HEK293T (cell line): ENCODE measurements at regions not wholly inside any gene's neighbourhood (a gene's known extent, or its start where the extent isn't known, plus 50 kb on each side); places are given as distances from the start of the nearest gene placed in this dataset.

Experiments used
- CTCF ChIA-PET: fragments of 350-600 bp; formaldehyde crosslinking; extraction: SDS; loops from one replicate; lab custom pipeline; 2021; ENCODE audit warnings: antibody characterized with exemption, inconsistent platforms; lab: Yijun Ruan, JAX
- POLR2A ChIA-PET: fragments of 350-600 bp; formaldehyde crosslinking; extraction: SDS; loops from one replicate; lab custom pipeline; 2020; ENCODE audit warnings: antibody characterized with exemption, inconsistent platforms; lab: Yijun Ruan, JAX
- DNase-seq: peaks from one replicate; pipeline ENCODE4 v3.0.0; 2012; ENCODE audit warnings: mixed read lengths; ENCODE audit errors: extremely low spot score
- ARNT ChIP-seq: fragments of 450-650 bp; IDR thresholded peaks from 2 replicates; pipeline ENCODE4 v1.6.1; 2017; ENCODE audit warnings: mild to moderate bottlenecking
- BHLHE40 ChIP-seq: fragments of 450-650 bp; IDR thresholded peaks from 2 replicates; pipeline ENCODE4 v1.6.1; 2016; ENCODE audit warnings: mild to moderate bottlenecking, moderate library complexity, borderline replicate concordance
- CTBP1 ChIP-seq: fragments of 450-650 bp; IDR thresholded peaks from 2 replicates; pipeline ENCODE4 v1.6.1; 2016; ENCODE audit warnings: borderline replicate concordance
- ELF4 ChIP-seq: fragments of 450-650 bp; IDR thresholded peaks from 2 replicates; pipeline ENCODE4 v1.6.1; 2017; ENCODE audit warnings: antibody characterized with exemption
- FOXA1 ChIP-seq: fragments of 450-650 bp; IDR thresholded peaks from 2 replicates; pipeline ENCODE4 v1.6.1; 2016; ENCODE audit warnings: mild to moderate bottlenecking
- FOXK2 ChIP-seq: fragments of 450-650 bp; IDR thresholded peaks from 2 replicates; pipeline ENCODE4 v1.6.1; 2016; ENCODE audit warnings: mild to moderate bottlenecking
- FOXM1 ChIP-seq: fragments of 450-650 bp; IDR thresholded peaks from 2 replicates; pipeline ENCODE4 v1.6.1; 2017; ENCODE audit warnings: mild to moderate bottlenecking, borderline replicate concordance
- HDGF ChIP-seq: fragments of 450-650 bp; IDR thresholded peaks from 2 replicates; pipeline ENCODE4 v1.6.1; 2017; ENCODE audit warnings: antibody characterized with exemption, borderline replicate concordance
- L3MBTL2 ChIP-seq: fragments of 450-650 bp; conservative IDR thresholded peaks from 2 replicates; pipeline ENCODE4 v1.6.1; 2016; ENCODE audit warnings: mild to moderate bottlenecking
- LEF1 ChIP-seq: fragments of 450-650 bp; IDR thresholded peaks from 2 replicates; pipeline ENCODE4 v1.6.1; 2017; ENCODE audit warnings: mild to moderate bottlenecking, borderline replicate concordance
- NFRKB ChIP-seq: fragments of 450-650 bp; IDR thresholded peaks from 2 replicates; pipeline ENCODE4 v1.6.1; 2016; ENCODE audit warnings: mild to moderate bottlenecking, moderate library complexity
- SP1 ChIP-seq: fragments of 450-650 bp; IDR thresholded peaks from 2 replicates; pipeline ENCODE4 v1.6.1; 2017
- SUZ12 ChIP-seq: fragments of 450-650 bp; IDR thresholded peaks from 2 replicates; pipeline ENCODE4 v1.6.1; 2016; ENCODE audit warnings: mild to moderate bottlenecking
- TARDBP ChIP-seq: fragments of 450-650 bp; IDR thresholded peaks from 2 replicates; pipeline ENCODE4 v1.6.1; 2016
- ZNF384 ChIP-seq: fragments of 450-650 bp; IDR thresholded peaks from 2 replicates; pipeline ENCODE4 v1.6.1; 2016
- TF ChIP-seq, protein P1 (sequence below): fragments of 450-650 bp; IDR thresholded peaks from 2 replicates; pipeline ENCODE4 v1.6.1; 2016

DNA sequence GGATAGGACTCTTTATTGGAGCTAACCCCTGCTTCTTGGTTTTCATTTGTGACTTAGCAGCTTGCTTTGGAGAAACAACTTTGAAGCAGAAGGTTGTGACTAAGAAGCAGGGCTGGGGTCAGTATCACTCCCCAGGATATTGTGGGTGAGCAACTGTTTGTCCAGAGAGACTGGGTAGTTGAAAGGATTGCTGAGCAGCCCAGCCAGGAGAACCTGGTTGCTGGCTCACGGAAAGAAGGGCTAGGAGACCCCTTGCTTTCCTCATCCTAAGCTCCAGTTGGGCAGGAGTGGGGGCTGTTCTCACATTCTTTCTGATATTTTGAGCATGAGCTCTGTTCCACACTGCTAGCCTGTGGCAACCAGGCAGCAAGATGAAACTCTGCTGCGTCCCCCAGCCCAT is 151.2 kb downstream of the CBLN1 start:
- ChIA-PET CTCF (no interaction called here), POLR2A (no interaction called here)
- no peak for DNase-seq
- no peak for TF ChIP-seq SP1
- no peak for TF ChIP-seq CTBP1
- no peak for TF ChIP-seq ELF4

GRCh38 chr16:49129935-49130334 is 151.7 kb downstream of the CBLN1 start:
- DNase-seq = no peak
- POLR2A ChIA-PET = no interaction called here
- TF ChIP-seq FOXK2 (no peak), BHLHE40 (no peak), LEF1 (no peak)
- CTCF ChIA-PET = no interaction called here

GRCh38 chr16:49128740-49129139 is 152.9 kb downstream of the CBLN1 start:
- no peak for DNase-seq
- ChIA-PET POLR2A (no interaction called here), CTCF (no interaction called here)
- no peak for TF ChIP-seq SUZ12
- no peak for TF ChIP-seq HDGF
- TF ChIP-seq SP1 = no peak
- TF ChIP-seq LEF1 = no peak

GRCh38 chr16:49127103-49127502 is 154.5 kb downstream of the CBLN1 start:
- TF ChIP-seq HDGF (no peak), LEF1 (no peak), FOXM1 (no peak), SUZ12 (no peak), TARDBP (no peak), NFRKB (no peak), ZNF384 (no peak), ELF4 (no peak), L3MBTL2 (no peak), SP1 (no peak), FOXK2 (no peak), FOXA1 (no peak), BHLHE40 (no peak), CTBP1 (no peak), ARNT (no peak)
- TF ChIP-seq, protein P1, sequence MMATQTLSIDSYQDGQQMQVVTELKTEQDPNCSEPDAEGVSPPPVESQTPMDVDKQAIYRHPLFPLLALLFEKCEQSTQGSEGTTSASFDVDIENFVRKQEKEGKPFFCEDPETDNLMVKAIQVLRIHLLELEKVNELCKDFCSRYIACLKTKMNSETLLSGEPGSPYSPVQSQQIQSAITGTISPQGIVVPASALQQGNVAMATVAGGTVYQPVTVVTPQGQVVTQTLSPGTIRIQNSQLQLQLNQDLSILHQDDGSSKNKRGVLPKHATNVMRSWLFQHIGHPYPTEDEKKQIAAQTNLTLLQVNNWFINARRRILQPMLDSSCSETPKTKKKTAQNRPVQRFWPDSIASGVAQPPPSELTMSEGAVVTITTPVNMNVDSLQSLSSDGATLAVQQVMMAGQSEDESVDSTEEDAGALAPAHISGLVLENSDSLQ = no peak
- ChIA-PET CTCF (no interaction called here), POLR2A (no interaction called here)
- no peak for DNase-seq

- DNase-seq = no peak
- no peak for TF ChIP-seq ZNF384
- TF ChIP-seq SUZ12 = no peak
- no peak for TF ChIP-seq CTBP1
- no peak for TF ChIP-seq BHLHE40
- TF ChIP-seq TARDBP = no peak
- no peak for TF ChIP-seq LEF1
- TF ChIP-seq FOXA1 = no peak
- ChIA-PET POLR2A (no interaction called here), CTCF (no interaction called here)
These were observed 160.0 kb downstream of the CBLN1 start for GRCh38 chr16:49121636-49122035.

- CTCF ChIA-PET = no interaction called here
- DNase-seq = no peak
- POLR2A ChIA-PET = no interaction called here
- TF ChIP-seq L3MBTL2 (no peak), ZNF384 (no peak), CTBP1 (no peak), FOXA1 (no peak), SP1 (no peak), TARDBP (no peak), HDGF (no peak), FOXM1 (no peak), SUZ12 (no peak), ELF4 (no peak), FOXK2 (no peak), BHLHE40 (no peak), NFRKB (no peak), ARNT (no peak), LEF1 (no peak)
- TF ChIP-seq, protein P1 = no peak
These were observed 161.0 kb downstream of the CBLN1 start for GRCh38 chr16:49120631-49121030.

DNA sequence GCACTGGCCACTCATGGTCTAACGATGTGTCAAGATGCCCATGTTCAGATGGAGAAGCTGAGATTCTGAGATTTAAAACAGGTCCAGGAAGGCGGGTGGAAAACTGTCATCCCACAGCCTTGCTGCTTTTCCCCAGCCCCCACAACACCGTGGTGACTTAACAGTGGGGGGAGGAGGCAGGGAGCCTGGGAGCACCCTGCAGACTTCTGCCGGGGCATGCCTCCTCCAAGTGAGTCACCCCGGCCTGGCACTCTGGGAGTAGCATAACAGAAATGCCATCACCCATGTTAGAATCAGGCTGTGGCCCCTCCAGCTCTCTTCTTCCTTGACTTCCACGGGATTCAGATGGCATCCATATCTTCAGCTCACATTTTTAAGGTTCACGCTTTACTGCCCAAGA is 164.8 kb downstream of the CBLN1 start:
- ChIA-PET CTCF (no interaction called here), POLR2A (no interaction called here)
- no peak for TF ChIP-seq ARNT
- TF ChIP-seq, protein P1 = no peak
- no peak for TF ChIP-seq SP1
- no peak for TF ChIP-seq ELF4
- TF ChIP-seq CTBP1 = no peak
- no peak for TF ChIP-seq ZNF384
- TF ChIP-seq TARDBP = no peak
- TF ChIP-seq BHLHE40 = no peak
- TF ChIP-seq LEF1 = no peak
- no peak for TF ChIP-seq FOXA1
- no peak for TF ChIP-seq FOXM1
- TF ChIP-seq NFRKB = no peak
- TF ChIP-seq SUZ12 = no peak
- TF ChIP-seq HDGF = no peak
- TF ChIP-seq L3MBTL2 = no peak
- no peak for TF ChIP-seq FOXK2
- DNase-seq = no peak
